Medulla oblongata (tissue), 1 donor: ENCODE measurements at regions not wholly inside any gene's neighbourhood (a gene's known extent, or its start where the extent isn't known, plus 50 kb on each side); places are given as distances from the start of the nearest gene placed in this dataset.

ENCODE experiments used
- DNase-seq: peaks from one replicate; pipeline ENCODE4 v3.0.0-alpha.2; 2015; ENCODE audit errors: extremely low spot score

- DNase-seq = no peak
Observed at GRCh38 chr6:54009052-54009654, 102.1 kb upstream of the MLIP start.

DNA sequence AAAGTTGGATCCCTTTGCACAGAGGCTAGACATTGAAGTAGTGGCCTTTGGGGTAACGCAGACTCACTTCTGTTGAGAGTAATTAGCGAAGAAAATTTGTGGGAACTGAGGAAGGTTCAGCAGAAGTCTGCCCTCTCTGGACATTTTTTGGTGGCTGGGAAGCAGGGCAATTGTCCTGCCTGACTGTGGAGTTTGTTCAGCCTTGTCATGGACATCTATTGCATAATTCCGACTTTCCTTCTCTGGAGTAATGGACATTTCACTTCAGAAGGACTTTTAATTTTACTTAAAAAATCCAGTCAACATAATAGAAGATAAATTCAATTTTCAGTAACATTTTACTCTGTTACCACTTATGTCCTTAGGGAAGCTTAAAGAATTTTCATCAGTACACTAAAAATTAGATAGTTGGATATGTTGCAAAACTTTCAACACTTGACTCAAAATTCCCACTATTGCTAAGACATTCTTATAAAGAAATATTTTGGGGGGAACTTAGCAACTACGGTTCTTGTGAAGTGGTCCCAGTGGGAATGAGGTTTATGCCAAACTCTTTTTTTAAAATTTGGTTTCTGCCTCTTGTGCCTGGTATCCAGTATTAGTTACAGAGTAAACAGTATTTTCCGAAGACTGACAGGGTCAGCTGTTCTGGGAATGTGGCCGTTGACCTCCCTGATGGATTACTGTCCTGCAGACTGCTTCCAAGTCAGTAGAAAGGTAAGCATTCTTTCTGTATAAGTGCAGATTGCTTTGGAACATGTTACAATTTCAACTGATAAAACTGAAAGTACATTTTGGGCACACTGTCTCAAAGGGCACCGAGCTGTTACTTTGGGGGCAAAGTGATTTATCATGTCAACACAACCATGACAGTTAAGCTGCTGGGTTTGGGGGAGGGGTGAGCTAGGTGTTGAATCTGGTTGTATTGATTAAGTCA lies 100.6 kb upstream of the MLIP start:
- DNase-seq = no peak

DNA sequence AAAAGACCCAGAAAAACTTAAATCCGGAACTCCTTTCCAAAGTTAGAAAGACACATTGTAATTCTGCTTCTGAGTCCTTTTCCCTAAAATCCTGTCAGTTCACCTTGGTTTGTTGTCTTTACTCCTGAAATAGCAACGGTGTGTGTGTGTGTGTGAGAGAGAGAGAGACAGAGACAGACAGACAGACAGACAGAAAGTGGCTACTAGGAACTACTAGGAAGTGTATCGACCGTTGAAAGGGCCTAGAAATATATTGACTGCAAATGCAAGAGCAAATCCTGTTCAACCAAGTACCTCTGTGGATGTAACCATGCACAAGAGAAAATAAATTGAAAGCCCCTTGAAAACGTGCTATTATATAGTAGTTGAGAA lies 100.0 kb upstream of the MLIP start:
- DNase-seq = no peak

DNA sequence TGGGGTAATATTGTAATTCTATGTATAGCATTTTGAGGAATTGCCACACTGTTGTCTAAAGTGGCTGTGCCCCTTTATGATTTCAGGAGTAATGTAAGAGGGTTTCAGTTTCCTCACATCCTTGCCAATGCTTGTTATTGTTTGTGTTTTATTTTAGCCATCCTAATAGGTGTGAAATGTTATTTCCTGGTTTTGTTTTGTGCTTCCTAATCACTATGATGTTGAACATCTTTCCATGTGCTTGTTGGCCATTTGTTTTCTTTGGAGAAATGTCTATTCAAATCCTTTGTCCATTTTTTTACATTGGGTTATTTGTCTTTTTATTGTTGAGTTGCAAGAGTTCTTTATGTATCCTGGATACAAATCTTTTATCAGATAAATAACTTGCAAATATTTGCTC lies 97.3 kb upstream of the MLIP start:
- no peak for DNase-seq

DNA sequence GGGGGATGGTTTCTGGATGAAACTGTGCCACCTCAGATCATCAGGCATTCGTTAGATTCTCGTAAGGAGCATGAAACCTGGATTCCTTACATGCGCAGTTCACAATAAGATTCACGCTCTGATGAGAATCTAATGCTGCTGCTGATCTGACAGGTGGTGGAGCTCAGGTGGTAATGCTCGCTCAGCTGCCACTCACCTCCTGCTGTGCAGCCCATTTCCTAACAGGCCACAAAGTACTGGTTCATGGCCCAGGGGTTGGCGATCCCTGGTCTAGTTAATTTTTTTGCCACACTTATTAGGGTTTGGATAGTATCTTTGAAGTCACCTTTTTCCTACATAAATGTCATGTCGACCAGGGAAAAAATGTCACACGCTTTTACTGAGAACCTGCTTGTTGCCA lies 96.8 kb upstream of the MLIP start:
- DNase-seq = no peak

- no peak for DNase-seq
Observed at GRCh38 chr6:54017877-54018276, 93.4 kb upstream of the MLIP start.

DNA sequence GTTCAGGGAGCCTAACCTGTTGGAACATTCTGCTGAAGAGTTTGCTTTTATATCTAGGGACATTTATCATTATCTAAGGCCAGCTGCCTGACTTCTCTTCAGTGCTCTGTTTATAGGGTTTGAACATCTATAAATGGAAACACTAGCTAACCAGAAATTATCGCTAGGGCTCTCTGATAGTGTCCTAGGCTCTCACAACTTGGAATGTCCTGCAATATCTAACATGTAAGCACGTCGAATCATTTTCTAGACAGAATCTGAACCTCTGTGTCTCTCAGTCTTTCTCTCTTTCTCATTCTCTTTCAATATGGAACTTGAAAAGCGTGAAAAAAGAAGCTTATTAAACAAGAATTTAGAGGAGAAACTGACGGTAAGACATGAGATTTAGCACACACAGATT lies 92.5 kb upstream of the MLIP start:
- no peak for DNase-seq

GRCh38 chr6:54019860-54020259 lies 91.4 kb upstream of the MLIP start:
- DNase-seq = no peak

- no peak for DNase-seq
Observed at GRCh38 chr6:54020334-54020733, 90.9 kb upstream of the MLIP start.

DNA sequence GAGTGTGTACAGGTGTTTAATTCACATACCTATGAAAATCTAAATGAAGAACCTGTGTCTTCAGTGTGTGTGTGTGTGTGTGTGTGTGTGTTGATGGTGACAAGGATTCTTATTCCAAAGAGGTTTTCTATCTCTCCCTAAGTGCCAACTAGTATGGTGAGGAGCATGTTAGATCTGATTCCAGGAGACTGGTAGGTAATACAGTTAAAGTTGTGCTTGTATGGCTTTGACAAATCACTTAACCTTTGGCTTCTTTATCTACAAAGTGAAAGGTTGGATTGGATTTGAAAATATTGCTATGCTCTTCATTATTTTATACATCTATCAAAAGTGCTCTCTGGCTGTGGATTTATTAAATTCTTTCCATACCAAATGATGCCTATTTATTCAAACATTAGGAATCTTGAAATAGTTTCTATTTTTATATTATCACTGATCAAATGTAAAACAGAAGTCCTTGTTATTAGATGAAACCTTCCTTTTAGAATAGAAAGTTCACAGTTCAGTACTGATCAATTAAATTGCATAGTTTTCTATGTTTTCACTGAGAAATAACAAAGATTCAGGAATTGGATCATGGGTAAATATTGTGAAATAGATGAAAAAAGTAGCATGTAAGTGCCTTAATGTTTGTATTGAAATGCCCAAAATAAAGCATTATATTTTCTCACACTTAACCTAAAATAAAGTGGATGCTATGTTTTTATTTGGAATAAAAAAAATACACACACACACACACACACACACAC lies 84.4 kb upstream of the MLIP start:
- DNase-seq = no peak

GRCh38 chr6:54028170-54028569 lies 83.1 kb upstream of the MLIP start:
- no peak for DNase-seq

DNA sequence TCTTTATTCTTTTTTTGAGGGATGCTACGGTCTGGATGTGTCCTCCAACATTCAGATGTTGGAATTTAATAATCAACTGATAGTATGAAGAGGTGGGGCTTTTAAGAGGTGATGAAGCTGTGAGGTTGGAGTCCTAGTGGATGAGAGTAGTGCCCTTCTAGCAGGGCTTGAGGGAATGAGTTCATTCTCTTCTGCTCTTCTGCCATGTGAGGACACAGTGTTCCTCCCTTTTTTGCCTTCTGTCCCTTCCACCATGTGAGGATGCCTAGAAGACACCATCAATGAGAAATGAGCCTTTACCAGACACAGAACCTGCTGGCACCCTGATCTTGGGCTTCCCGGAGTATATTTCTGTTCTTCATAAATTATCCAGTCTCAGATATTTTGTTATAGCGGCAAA lies 82.1 kb upstream of the MLIP start:
- DNase-seq = no peak

- DNase-seq = no peak
Observed at GRCh38 chr6:54031169-54031568, 80.1 kb upstream of the MLIP start.

DNA sequence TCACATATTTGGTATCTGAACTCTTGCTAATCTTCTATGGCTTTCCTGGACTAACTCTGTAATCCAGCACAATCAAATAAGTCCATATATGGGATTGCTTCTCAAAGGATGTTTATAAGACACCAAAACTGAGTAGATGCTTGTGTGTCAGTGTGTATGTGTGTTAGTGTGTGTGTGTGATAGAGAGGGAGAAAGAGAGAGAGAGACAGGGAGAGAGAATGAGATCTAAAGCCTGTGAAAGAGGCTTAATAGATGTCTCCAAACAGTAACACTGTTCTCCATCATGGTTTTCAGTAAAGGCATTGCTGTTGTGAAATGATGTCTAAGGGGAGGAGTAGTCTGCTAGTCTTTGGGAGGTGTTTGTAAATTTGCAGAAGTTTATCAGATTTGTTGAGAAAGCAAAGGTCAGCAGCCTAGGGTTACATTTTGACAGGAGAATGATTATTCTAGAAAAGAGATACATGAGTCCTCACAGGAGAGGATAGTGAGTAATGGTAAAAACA lies 73.9 kb upstream of the MLIP start:
- DNase-seq = no peak

- DNase-seq = no peak
Observed at GRCh38 chr6:54040545-54040944, 70.7 kb upstream of the MLIP start.

GRCh38 chr6:54041239-54041638 lies 70.0 kb upstream of the MLIP start:
- no peak for DNase-seq

DNA sequence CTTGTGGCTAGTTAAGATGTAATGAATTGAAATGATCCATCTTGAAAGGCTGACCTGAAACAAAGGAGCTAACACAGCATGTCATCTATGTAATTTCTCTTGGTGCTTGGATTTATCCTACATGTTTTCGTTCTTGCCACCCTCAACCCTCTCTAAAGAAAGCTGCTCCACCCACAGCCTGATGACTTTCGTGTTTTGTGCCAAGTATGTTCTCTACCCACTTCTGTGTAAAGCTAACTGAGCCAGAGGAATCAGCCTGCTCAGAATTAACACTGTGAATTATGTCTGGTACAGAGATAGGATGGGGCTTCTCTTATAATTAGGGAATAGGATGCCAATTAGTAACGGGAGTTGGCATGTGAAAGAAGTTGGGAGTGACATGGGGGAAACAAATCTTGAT lies 67.9 kb upstream of the MLIP start:
- no peak for DNase-seq

DNA sequence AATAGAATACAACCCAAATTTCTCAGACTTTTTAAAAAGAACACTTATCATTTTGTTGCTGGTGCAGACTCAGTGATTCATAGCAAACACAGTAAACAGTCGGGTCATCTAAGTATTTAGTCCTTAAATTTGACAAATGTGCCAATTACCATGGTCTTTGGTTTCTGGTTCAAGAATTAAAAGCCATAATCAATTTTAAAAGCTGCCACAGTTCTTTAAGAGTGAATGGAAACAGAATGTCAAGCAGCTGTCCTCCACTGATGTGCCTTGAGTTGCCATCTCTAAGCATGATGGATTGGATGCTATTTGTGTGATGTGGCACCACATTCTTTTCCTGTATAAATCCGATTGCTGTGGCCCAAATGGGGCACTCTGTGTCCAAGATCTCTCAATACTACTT lies 67.2 kb upstream of the MLIP start:
- DNase-seq = no peak

DNA sequence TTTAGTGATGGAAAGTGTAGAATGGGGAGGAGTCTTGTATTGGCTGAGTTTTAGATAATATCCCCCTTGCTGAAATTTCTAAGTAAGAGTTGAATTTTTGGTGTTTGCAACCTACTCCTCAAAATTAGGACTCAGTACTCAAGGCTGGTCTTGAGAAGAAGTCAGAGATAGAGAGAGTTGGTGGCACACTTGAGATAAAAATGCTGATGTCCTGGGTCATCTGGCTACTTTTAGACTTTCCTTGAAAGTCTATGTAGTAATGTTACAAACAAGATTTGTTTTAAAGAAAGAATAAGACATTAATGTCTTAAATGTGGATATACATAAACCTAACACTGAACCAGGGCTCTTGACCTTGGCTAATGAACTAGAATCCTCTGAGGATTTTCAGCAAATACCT lies 62.5 kb upstream of the MLIP start:
- no peak for DNase-seq

DNA sequence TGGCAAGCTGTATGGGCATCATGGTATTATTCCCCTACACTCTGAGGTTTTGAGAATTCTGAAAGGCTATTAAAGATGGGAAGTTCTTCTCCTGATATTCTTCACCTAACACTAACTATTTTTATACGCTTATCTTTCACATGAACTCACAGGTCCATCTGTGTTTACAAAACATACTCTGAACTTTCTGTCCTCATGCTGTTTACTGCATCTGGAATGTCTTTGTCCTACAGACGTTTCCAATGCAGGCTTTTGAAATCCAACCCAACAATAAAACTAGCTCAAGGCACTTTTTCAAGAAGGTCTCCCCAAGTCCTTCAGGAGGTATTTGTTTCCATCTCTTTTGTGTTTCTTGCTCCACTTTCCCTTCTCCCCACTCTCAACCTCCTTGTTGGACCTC lies 60.5 kb upstream of the MLIP start:
- DNase-seq = no peak

GRCh38 chr6:54053881-54054391 lies 57.3 kb upstream of the MLIP start:
- DNase-seq = no peak

GRCh38 chr6:54056105-54056504 lies 55.1 kb upstream of the MLIP start:
- no peak for DNase-seq
